HG03571 (cell line): ENCODE measurements at regions not wholly inside any gene's neighbourhood (a gene's known extent, or its start where the extent isn't known, plus 50 kb on each side); places are given as distances from the start of the nearest gene placed in this dataset.

Source experiments
- ATAC-seq: cut with Tn5 transposase; IDR thresholded peaks from one replicate; pipeline ENCODE4 v1.9.1; 2021; ENCODE audit not compliant: unreplicated experiment

- no peak for ATAC-seq
Measured at GRCh38 chr12:14148489-14149270, 167.3 kb upstream of the GRIN2B start.

- no peak for ATAC-seq
Measured at GRCh38 chr12:14153803-14154202, 172.4 kb upstream of the GRIN2B start.

- no peak for ATAC-seq
Measured at GRCh38 chr12:14156606-14157005, 175.2 kb upstream of the GRIN2B start.

- ATAC-seq: peak; percentile 99
Measured at GRCh38 chr12:14157088-14157747, 175.8 kb upstream of the GRIN2B start.

GRCh38 chr12:14164266-14164665 lies 182.9 kb upstream of the GRIN2B start:
- ATAC-seq: no peak

GRCh38 chr12:14167005-14167628 lies 185.7 kb upstream of the GRIN2B start:
- no peak for ATAC-seq

- no peak for ATAC-seq
Measured at GRCh38 chr12:14169281-14169680, 187.9 kb upstream of the GRIN2B start.

GRCh38 chr12:14171106-14171505 lies 189.7 kb upstream of the GRIN2B start:
- peak; percentile 59 for ATAC-seq

- ATAC-seq: no peak
Measured at GRCh38 chr12:14175206-14175605, 190.3 kb upstream of the ATF7IP start.

GRCh38 chr12:14185427-14186192 lies 179.9 kb upstream of the ATF7IP start:
- peak; percentile 77 for ATAC-seq

- no peak for ATAC-seq
Measured at GRCh38 chr12:14186193-14186502, 179.3 kb upstream of the ATF7IP start.

- ATAC-seq: no peak
Measured at GRCh38 chr12:14187002-14187401, 178.5 kb upstream of the ATF7IP start.

GRCh38 chr12:14187966-14188365 lies 177.5 kb upstream of the ATF7IP start:
- no peak for ATAC-seq

- ATAC-seq: no peak
Measured at GRCh38 chr12:14188744-14189143, 176.7 kb upstream of the ATF7IP start.

GRCh38 chr12:14190694-14191093 lies 174.8 kb upstream of the ATF7IP start:
- ATAC-seq: no peak

GRCh38 chr12:14191612-14192011 lies 173.9 kb upstream of the ATF7IP start:
- no peak for ATAC-seq

GRCh38 chr12:14193639-14194038 lies 171.8 kb upstream of the ATF7IP start:
- ATAC-seq: no peak

- no peak for ATAC-seq
Measured at GRCh38 chr12:14194572-14194971, 170.9 kb upstream of the ATF7IP start.

GRCh38 chr12:14199455-14200198 lies 165.9 kb upstream of the ATF7IP start:
- no peak for ATAC-seq

- ATAC-seq: no peak
Measured at GRCh38 chr12:14200598-14200997, 164.9 kb upstream of the ATF7IP start.

- ATAC-seq: no peak
Measured at GRCh38 chr12:14201291-14201690, 164.2 kb upstream of the ATF7IP start.
